OCI-LY7 (cell line): ENCODE measurements at regions not wholly inside any gene's neighbourhood (a gene's known extent, or its start where the extent isn't known, plus 50 kb on each side); places are given as distances from the start of the nearest gene placed in this dataset.
"Not testable (repeated sequence)": the region's sequence is repeated elsewhere in the genome, so short reads cannot be mapped to it uniquely, and the experiment has no call there.

Experiments used
- CTCF ChIP-seq: fragments of 200-600 bp; sonication (generic); conservative IDR thresholded peaks from 2 replicates; pipeline ENCODE4 v1.5.1; 2014; ENCODE audit warnings: mild to moderate bottlenecking, antibody characterized with exemption, low read length, moderate library complexity, mixed read lengths
- EZH2phosphoT487 ChIP-seq: fragments of 200-600 bp; sonication (generic); IDR thresholded peaks from 2 replicates; pipeline ENCODE4 v1.6.1; 2018; ENCODE audit warnings: low read depth, borderline replicate concordance, mild to moderate bottlenecking, mixed run types, antibody characterized with exemption, low read length, moderate library complexity, mixed read lengths

- TF ChIP-seq CTCF, EZH2phosphoT487: not testable (repeated sequence)
Measured at GRCh38 chr14:30278856-30279255, 280.1 kb upstream of the G2E3 start.
